Fibroblast of skin of left quadriceps (primary cell): ENCODE measurements at regions not wholly inside any gene's neighbourhood (a gene's known extent, or its start where the extent isn't known, plus 50 kb on each side); places are given as distances from the start of the nearest gene placed in this dataset.
A peak's percentile ranks its signal among the peaks of the same experiment; 100 is the strongest.

Experiments used
- DNase-seq, 2 experiments: peaks; one replicate each; pipeline ENCODE4 v3.0.0-alpha.2; 2013; ENCODE audit warnings: low read depth in 2 of 2

DNA sequence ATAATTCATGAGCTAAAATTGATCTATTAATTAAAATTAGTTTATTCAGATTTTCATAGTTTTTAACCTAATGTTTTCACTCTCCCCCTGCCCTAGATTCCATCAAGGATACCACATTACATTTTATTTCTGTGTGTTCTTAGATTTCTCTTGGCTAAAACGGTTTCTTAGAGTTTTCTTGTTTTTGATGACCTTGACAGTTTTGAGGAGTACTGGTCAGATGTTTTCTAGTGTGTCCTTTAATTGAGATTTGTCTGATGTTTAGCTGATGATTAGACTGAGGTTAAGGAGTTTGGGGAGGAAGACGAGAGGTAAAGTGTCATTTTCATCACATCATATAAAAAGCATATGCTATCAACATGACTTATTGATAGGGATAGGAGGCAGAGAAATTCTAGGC, 475.9 kb downstream of the SQOR start:
- DNase-seq = no peak

DNA sequence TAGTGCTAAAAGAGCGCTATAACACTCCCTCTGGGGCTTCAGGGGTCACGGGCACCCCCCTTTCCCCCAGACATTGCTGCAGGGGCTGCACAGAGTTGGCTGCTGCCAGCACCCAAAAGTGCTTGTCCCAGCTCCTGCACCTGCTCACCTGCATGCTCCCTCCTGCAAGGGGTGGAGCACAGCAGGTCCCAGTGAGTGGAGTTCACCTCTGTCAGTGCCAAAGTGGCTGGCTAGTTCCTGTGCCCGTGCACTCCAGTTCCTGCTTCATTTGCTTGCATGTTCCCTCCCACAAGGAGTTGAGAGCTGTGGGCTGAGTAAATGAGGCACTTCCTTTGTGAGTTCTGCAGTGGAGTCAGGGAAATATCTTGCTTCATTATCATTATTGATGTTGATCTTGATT, 476.9 kb downstream of the SQOR start:
- no peak for DNase-seq

DNA sequence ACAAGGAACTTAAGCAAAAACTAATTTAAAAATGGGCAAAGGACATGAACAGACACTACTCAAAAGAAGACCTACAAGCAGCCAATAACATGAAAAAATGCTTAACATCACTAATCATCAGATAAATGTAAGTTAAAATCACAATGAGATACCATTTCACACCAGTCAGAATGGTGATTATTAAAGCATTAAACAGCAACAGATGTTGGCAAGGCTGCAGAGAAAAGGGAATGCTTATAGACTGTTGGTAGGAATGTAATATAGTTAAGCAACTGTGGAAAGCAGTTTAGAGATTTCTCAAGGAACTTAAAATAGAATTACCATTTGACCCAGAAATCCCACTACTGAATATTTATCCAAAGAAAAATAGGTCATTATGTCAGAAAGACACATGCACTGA, 482.2 kb downstream of the SQOR start:
- peak; percentile 16 to 20 for DNase-seq

DNA sequence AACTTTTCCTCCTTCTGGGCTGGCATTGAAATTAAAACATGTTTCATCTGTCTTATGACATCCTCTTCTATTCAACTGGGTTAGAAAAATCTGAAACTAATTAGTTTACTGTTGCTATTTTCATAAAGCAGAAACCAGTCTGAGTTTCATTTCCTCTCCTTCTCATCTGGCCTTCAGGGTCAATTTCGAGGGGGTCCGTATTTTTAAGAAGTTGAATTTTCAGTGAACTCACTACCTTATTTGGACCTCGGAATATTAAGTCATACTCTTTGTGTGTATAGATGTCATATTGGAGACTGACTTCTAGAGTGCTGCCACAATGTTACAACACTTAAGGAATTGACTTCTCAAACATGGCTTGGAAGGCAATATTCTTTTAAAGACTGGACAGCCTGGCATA, 485.9 kb downstream of the SQOR start:
- no peak for DNase-seq

DNA sequence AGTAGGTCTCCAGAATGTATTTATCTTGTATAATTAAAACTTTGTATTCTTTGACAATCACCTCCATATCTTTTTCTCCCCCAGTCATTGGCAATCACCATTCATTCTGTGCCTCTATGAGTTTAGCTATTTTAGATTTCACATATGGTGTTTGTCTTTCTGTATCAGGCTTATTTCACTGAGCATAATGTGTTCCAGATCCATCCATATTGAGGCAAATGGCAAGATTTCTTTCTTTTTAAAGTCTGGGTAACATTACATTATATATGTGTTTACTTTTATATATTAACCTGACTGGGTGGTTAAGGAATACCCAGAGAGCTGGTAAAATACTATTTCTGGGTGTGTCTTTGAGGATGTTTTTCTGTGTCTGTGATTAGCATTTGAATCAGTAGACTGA, 486.6 kb downstream of the SQOR start:
- no peak for DNase-seq

DNA sequence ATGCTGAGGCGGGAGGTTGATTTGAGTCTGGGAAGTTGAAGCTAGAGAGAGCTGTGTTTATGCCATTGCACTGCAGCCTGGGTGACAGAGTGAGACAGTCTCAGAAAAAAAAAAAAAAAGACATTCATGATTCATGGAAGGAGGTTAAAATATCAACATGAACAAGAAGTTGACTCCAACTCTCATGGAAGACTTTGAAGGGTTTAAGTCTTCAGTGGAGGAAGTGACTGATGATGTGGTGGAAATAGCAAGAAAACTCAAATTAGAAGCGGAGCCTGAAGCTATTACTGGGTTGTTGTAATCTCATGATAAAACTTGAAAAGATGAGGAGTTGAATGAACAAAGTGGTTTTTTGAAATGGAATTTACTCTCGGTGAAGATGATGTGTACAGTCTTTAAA, 491.8 kb downstream of the SQOR start:
- DNase-seq = no peak

DNA sequence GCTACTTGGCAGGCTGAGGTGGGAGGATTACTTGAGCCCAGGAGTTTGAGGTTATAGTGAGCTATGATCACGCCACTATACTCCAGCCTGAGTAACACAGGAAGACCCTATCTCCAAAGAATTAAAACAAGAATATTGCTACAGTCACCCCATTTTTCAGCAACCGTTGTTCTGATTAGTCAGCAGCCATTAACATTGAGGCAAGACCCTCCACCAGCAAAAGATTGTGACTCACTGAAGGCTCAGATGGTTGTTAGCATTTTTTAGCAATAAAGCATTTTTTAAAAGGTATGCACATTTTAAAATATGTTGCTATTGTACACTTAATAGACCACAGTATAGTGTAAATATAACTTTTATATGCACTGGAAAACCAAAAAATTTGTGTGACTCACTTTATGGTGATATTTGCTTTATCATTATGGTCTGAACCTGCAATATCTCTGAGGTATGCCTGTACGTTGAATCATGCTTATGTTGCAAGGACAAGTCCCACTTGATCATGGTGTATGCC, 492.6 kb downstream of the SQOR start:
- peak; percentile 63 to 64 for DNase-seq

DNA sequence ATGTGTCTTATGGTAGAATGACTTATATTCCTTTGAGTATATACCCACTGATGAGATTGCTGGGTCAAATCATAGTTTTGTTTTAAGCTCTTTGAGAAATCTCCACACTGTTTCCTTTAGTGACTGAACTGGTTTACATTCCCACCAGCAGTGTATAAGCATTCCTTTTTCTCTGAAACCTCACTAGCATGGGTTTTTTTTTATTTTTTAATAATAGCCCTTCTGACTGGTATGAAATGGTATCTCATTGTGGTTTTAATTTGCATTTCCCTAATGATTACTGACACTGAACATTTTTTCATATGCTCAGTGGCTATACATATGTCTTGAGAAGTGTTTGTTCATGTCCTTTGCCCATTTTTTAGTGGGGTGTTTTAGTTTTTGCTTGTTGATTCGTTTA, 494.3 kb downstream of the SQOR start:
- peak; percentile 8 to 14 for DNase-seq

DNA sequence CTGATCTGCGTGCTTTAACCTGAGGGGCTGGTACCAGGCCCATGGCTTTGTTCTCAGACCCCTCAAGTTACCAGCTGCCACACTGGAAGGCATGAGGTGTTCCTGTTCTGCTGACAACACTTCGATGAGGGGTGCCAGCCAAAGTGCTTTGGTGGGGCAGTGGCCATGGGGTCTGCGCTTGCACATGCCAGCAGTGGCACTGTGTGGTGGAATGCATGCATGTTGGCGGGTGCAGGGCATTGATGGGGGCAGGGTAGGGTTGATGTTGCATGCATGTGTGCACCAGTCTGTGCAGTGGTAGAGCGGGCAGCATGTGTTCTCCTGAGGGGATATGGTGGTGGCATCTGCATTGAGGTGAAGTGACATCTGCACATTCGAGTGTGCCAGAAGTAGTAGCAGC, 497.0 kb downstream of the SQOR start:
- no peak for DNase-seq

DNA sequence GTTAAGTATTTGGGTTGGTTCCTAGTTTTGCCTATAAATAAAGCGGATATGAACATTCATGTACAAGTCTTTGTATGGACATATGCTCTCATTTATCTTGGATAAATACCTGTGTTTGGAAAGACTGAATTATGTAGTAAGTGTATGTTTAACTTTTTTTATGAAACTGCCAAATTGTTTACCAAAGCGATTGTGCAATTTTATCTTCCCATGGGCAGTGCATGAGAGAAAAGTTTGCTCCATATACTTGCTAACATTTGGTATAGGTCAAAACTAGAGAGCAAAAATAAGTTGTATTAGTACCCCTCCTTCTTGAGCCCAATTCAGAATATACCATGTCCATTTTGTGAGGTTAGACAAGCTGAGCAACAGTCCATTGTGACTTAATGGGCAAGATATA, 502.6 kb downstream of the SQOR start:
- DNase-seq = no peak

DNA sequence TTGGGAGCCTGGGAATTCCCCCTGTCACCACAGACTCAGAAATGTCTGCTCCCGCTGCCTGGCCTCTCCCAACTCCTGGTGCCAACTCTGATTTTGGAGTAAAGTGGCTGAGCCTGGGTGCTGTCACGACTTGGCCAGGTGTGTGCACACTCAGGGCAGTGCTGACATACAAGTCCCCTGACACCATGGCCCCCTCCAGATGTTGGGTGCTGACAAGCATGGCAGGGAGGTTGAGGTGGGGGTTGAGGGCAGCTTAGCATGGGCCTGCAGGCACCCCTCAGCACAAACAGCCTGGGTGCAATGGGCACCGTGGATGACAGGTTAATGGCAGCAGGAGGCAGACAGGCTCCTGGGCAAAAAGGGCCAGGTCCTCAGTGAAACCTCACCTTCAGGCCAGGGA, 511.2 kb downstream of the SQOR start:
- no peak for DNase-seq

DNA sequence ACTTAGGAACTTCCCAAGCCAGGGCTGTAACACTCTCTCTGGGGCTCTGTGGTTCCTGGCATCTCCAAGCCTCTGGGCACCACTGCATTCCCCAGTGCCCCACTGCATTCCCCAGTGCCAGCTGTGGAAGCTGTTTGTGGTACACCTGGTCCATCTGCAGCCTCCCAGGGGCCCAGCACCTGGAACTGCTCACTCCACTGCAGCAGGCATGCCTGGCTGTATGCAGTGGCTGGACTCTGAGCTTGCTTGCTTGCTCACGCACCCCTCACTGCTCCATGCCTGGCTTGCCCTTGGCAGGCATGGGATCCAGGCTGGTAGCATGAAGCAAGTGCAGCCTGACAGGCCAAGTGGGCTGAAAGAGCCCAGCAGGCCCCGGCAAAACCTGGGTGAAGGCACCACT, 512.1 kb downstream of the SQOR start:
- no peak for DNase-seq

DNA sequence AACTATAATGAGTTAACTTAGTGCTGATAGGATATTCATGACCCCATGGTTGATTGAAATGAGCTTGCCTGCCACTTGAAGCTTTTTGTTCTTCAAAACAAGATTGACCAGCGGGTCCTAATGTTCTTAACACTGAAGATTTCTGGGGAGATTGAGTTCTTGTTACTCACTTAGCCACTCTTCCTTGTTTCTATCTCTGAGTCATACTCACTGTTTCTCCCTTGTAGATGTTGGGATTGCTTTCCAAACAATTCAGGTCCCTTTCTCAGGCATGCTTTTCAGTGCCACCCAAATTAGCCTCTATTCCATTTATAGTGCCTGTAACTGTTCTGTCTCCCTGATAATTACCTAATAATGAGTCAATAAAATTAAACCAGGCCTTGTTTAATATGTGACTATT, 517.0 kb downstream of the SQOR start:
- DNase-seq = no peak

DNA sequence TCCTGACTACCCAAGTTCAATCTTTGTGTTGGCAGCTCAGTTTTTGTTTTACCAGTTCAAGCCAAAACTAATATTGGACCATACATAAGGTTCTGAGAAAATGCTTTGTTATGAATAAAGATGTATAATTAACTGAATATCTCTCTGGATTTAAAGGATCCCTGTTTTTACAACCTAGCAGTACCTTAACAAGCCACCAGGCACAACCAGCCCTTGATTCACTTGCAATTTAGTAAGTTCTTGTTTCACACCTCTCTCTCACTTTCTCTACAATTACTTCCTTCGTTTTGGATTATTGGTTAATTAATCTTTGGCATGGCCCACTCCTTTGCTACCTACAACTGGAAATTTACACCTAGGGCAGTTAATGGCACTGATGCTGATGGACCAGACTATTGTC, 531.9 kb downstream of the SQOR start:
- DNase-seq = no peak

DNA sequence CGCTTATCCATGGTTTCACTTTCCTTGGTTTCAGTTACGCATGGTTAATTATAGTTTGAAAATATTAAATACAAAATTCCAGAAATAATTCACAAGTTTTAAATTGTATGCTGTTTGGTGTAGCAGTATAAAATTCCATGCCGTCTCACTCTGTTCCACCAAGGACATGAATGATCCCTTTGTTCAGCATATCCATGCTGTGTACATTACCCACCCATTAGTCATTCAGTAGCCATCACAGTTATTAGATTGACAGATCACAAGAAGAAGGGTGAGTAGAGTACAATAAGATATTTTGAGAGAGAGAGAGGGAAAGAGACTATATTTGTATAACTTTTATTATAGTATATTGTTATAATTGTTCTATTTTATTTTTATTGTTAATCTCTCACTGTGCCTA, 535.5 kb downstream of the SQOR start:
- no peak for DNase-seq

DNA sequence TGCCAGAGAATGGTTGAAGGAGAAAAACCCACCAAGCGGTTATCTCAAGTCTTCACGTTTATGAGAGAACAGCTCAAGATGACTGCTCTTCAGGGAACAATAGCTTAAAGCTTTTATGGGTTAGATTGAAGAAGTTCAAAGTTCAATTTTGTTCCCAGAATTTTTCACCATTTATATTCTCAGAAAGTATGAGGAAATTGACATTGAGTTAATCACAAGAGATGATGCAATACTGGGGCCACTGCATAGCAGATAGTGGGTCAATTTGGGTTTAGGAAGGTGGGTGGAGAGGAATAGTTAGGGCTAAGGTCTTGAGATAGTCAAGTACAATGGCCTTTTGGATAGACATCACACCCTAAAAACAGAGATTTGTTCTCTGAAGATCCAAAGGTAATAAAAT, 539.3 kb downstream of the SQOR start:
- no peak for DNase-seq

DNA sequence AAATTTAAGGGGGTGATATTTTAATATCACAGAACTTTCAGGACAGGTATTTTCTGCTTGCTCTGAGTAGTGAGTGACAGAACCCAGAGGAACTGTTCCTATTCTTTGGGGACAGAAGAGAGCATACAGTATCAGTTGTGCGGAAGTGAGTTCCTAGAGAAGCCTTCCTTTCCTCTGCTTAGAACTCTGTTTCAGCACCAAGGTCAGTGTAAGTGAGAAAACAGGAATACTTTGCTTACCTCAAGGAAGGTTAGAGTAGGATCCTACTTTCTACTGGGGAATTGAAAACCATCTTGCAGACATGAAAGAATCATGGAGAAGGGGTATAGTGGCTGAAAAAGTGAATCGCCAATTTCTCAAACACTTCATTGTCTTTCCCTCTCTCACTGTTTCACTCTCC, 542.4 kb downstream of the SQOR start:
- no peak for DNase-seq

DNA sequence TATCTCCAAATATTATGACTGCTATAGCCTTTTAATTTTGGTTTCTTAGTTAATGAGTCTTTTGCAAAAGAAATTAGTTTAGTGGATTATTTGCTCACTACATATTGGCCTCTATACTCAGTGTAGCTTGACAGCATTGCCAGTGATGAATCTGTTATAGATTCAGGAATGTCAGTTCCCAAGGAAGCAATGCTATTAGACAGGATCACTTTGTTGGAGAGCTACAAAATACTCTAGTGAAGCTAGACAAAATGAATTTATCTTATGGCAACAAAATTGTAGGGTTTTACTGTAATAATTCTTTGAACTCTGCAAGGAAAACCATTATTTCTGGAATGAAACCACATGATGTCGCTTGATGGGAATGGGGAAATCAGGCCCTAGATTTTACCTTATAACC, 543.3 kb downstream of the SQOR start:
- DNase-seq = no peak

DNA sequence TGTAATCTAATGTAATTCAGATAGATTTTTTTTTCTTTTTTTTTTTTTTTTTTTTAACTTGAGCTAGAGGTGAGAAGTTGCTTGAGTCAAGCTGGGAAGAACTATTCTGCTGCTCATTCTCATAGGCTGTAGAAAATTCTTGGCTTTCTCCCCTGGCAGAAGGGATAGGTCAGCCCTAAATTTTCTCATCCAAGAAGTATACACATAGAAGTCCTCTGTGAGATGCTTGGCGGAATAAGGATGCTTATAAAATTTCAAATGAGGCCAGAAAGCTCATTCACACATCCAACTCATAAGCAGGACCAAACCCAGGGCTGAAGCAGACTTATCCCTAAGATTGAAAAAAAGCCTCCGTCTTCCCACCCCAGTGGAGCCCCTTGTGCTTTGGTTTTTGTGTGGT, 572.5 kb downstream of the SQOR start:
- DNase-seq = no peak

DNA sequence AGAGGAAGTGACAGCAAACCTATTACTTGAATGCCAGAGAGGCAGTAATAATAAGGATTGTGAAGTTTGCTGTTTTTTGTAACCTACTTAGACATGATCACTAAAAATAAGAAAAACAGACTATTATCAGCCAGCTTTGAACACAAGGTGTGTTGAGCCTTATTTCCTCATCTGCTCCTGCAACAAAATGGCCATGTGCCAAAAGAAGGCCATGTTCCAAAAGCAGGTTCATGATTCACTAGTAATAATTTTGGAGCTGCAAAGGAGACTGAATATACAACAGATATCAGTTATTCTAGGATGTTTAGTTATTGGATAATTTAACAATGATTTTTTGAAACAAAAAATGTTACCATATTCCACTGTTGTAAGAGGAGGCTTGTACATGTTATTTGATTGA, 578.7 kb downstream of the SQOR start:
- no peak for DNase-seq

DNA sequence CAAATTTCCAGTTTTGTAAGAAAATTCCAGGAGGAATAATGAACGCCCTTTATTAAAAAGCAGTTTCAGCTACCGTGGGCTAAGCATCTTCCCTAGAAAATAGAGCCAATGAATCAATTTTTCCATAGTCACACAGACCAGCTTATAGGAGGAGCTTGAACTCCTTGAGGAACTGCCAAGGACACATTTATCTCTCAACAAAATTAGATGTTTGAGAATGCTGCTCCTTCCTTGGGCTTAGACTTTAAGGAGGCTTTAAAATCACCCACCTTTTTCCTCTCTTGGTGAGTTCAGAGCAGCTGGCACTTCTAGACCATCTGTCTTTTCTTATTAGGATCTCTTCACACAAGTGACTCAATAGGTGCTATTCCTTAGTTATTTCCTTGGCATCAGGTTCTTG, 588.0 kb downstream of the SQOR start:
- DNase-seq = no peak

DNA sequence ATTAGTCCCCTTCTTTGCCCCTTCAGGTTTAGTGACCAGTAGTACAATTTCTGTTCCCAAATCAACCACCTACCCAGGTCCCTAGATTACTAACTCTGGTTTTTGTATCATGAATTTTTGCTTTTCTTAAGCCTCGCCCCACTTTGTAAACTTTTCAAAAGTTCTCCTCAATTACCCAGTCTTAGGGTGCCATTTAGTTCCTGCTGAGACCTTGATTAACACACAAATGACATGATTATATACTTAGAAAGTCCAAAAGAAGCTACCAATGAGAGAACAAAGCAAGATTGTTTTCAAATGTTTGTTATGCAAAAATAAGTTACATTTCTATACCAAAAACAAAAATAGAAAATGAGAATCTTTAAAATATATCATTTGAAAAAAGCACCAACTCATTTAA, 594.4 kb downstream of the SQOR start:
- DNase-seq = no peak

DNA sequence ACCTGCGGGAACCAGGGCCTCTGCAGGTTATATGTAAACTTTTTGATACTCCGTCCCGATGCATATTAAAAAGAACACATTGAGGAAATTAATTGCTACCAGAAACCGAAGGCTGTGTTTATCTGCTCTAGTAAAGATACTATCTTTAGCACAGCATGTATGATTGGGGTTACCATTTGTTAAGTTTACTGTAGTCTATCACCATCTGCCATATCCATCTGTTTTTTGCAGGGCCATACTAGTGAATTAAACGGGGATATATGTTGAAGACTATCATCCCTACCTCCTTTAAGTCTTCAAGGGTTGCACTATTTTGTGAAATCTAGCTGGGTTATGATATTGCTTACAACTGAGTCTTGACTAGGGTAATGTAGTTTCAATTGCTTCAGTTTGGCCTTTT, 597.0 kb downstream of the SQOR start:
- DNase-seq = no peak

DNA sequence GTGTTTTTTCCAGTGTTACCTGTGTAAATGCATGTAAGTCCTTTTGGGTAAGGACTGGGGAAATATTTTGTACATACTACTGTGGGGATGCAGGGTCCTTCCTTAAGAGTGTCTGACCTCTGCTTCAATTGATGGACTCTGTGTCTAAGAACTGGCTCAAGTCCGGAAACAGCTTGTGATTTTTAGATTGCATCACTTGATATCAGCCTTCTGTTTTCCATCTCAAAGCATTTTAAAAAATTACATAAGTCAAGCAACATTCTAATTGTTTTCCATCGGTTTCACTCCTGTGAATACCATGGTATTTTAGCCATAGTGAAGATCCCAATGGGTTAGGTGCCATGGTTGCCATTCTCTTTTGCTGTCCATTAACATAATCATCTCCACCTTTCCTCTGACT, 597.6 kb downstream of the SQOR start:
- DNase-seq = no peak

DNA sequence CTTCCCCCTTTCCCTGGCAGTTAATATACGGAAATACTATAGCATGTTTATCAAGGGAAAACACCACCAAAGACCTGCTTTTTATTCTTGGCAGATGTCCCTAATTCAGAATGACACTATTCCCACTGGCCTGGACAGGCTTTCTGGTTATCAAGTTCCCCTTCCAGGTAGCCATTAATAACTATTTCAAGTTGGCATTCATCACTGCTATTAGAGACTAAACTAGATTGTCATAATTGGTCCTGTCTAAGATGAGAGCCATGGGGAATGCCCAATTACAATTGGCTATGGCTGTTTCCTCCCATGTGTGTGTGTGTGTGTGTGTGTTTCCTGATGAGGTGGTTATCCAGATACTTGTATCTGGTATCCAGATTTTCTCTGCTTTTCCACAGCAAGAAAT, 608.1 kb downstream of the SQOR start:
- no peak for DNase-seq
